GM18868 (cell line): ENCODE measurements at regions not wholly inside any gene's neighbourhood (a gene's known extent, or its start where the extent isn't known, plus 50 kb on each side); places are given as distances from the start of the nearest gene placed in this dataset.
A peak's percentile ranks its signal among the peaks of the same experiment; 100 is the strongest.

ENCODE experiments used
- ATAC-seq: cut with Tn5 transposase; IDR thresholded peaks from one replicate; pipeline ENCODE4 v1.9.1; 2021; ENCODE audit warnings: mild to moderate bottlenecking, moderate library complexity; ENCODE audit not compliant: unreplicated experiment

- ATAC-seq = no peak
Observed at GRCh38 chr16:47806309-47806847, 345.2 kb downstream of the PHKB start.

GRCh38 chr16:47787696-47788095 is 326.6 kb downstream of the PHKB start:
- no peak for ATAC-seq

GRCh38 chr16:47781673-47782072 is 320.5 kb downstream of the PHKB start:
- no peak for ATAC-seq

GRCh38 chr16:47780213-47780875 is 319.2 kb downstream of the PHKB start:
- ATAC-seq = no peak

- peak; percentile 52 for ATAC-seq
Observed at GRCh38 chr16:47779201-47780016, 318.3 kb downstream of the PHKB start.

- no peak for ATAC-seq
Observed at GRCh38 chr16:47778106-47778801, 317.1 kb downstream of the PHKB start.

- ATAC-seq = no peak
Observed at GRCh38 chr16:47777220-47777619, 316.1 kb downstream of the PHKB start.

- ATAC-seq = no peak
Observed at GRCh38 chr16:47774661-47775060, 313.5 kb downstream of the PHKB start.

- ATAC-seq = no peak
Observed at GRCh38 chr16:47753659-47754058, 292.5 kb downstream of the PHKB start.
